KMS-11 (cell line): ENCODE measurements at regions not wholly inside any gene's neighbourhood (a gene's known extent, or its start where the extent isn't known, plus 50 kb on each side); places are given as distances from the start of the nearest gene placed in this dataset.

Experiments
- H2AFZ ChIP-seq: fragments of 200-600 bp; sonication (generic); 2 replicates; pipeline ENCODE4 v1.6.1; 2016; ENCODE audit warnings: antibody characterized with exemption, mixed run types, low read depth
- H3K27ac ChIP-seq: fragments of 200-600 bp; sonication (generic); 2 replicates; pipeline ENCODE4 v1.6.1; 2016; ENCODE audit warnings: mild to moderate bottlenecking, mixed run types
- H3K27me3 ChIP-seq: fragments of 200-600 bp; sonication (generic); 2 replicates; pipeline ENCODE4 v1.6.1; 2017; ENCODE audit warnings: mild to moderate bottlenecking, low read depth, mixed run types, moderate library complexity; ENCODE audit not compliant: insufficient read depth
- H3K36me3 ChIP-seq: fragments of 200-600 bp; sonication (generic); 2 replicates; pipeline ENCODE4 v1.6.1; 2017; ENCODE audit warnings: mild to moderate bottlenecking, mixed run types; ENCODE audit not compliant: insufficient read depth
- H3K4me1 ChIP-seq: fragments of 200-600 bp; sonication (generic); 2 replicates; pipeline ENCODE4 v1.6.1; 2016; ENCODE audit warnings: mild to moderate bottlenecking, low read depth, mixed run types; ENCODE audit not compliant: poor library complexity, severe bottlenecking
- H3K4me2 ChIP-seq: fragments of 200-600 bp; sonication (generic); 2 replicates; pipeline ENCODE4 v1.7.0; 2016; ENCODE audit warnings: mild to moderate bottlenecking, mixed run types
- H3K4me3 ChIP-seq: fragments of 200-600 bp; sonication (generic); IDR thresholded peaks from 2 replicates; pipeline ENCODE4 v1.6.1; 2017; ENCODE audit warnings: low read depth, low read length, mixed read lengths; ENCODE audit not compliant: insufficient read depth
- H3K79me2 ChIP-seq: fragments of 200-600 bp; sonication (generic); 2 replicates; pipeline ENCODE4 v1.6.1; 2016; ENCODE audit warnings: low read depth, mixed run types; ENCODE audit not compliant: insufficient read depth
- H3K9ac ChIP-seq: fragments of 200-600 bp; sonication (generic); 2 replicates; pipeline ENCODE4 v1.6.1; 2016; ENCODE audit warnings: mild to moderate bottlenecking, mixed run types
- H4K20me1 ChIP-seq: fragments of 200-600 bp; sonication (generic); 2 replicates; pipeline ENCODE4 v1.6.1; 2016; ENCODE audit warnings: mild to moderate bottlenecking, mixed run types; ENCODE audit not compliant: insufficient read depth
- TF ChIP-seq, protein P1 (sequence below): fragments of 200-600 bp; sonication (generic); conservative IDR thresholded peaks from 2 replicates; pipeline ENCODE4 v1.6.1; 2017; ENCODE audit warnings: low read depth, mild to moderate bottlenecking, antibody characterized with exemption, low read length, moderate library complexity, mixed read lengths

DNA sequence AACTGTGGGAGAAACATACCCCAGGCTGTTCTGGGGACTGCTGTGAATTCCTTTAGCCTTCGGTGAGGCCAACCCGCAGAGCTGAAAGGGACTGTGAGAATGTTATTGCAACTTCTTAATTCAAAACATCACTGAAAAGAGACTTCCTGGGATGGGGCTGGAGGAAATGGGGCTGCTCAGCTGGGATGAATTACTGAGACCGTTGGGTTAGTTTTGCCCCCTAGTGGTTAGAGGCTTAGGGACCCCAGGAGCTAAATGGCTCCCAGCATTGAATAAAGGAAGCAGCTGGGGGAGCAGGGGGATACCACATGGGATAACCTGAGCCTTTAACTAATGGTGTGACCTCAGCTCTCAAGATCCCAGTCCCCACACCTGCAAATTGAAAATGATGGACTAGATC lies 941.1 kb upstream of the FANCL start:
- Histone ChIP-seq H3K36me3 (no peaks in the 10 kb centered on the region), H4K20me1 (no peaks in the 10 kb centered on the region), H3K4me3 (no peak overlapping the region), H3K9ac (no peak overlapping the region), H2AFZ (no peak overlapping the region), H3K79me2 (no peaks in the 10 kb centered on the region), H3K4me2 (no peak overlapping the region), H3K4me1 (no peaks in the 10 kb centered on the region), H3K27ac (no peak overlapping the region), H3K27me3 (no peaks in the 10 kb centered on the region)
- TF ChIP-seq, protein P1, sequence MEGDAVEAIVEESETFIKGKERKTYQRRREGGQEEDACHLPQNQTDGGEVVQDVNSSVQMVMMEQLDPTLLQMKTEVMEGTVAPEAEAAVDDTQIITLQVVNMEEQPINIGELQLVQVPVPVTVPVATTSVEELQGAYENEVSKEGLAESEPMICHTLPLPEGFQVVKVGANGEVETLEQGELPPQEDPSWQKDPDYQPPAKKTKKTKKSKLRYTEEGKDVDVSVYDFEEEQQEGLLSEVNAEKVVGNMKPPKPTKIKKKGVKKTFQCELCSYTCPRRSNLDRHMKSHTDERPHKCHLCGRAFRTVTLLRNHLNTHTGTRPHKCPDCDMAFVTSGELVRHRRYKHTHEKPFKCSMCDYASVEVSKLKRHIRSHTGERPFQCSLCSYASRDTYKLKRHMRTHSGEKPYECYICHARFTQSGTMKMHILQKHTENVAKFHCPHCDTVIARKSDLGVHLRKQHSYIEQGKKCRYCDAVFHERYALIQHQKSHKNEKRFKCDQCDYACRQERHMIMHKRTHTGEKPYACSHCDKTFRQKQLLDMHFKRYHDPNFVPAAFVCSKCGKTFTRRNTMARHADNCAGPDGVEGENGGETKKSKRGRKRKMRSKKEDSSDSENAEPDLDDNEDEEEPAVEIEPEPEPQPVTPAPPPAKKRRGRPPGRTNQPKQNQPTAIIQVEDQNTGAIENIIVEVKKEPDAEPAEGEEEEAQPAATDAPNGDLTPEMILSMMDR = peak; percentile 62

DNA sequence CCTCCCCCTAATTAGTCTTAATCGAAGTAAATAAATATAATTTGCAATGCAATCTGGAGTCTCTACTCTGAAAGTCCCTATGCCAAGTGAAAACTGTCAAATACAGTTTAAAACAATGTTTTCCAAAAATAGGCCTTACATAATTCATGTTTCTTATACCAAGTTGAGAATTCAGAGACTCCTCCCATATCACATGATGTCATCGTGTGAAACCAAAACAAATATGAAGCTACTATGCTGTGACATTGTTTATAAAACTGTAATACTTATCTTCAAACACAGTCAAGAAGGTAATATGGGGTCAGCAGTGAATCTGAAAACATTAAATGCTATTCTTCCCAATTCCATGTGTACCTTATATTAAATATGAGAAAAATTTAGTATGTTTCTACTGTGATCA lies 940.2 kb upstream of the FANCL start:
- Histone ChIP-seq H3K9ac (no peak overlapping the region), H3K36me3 (no peaks in the 10 kb centered on the region)

DNA sequence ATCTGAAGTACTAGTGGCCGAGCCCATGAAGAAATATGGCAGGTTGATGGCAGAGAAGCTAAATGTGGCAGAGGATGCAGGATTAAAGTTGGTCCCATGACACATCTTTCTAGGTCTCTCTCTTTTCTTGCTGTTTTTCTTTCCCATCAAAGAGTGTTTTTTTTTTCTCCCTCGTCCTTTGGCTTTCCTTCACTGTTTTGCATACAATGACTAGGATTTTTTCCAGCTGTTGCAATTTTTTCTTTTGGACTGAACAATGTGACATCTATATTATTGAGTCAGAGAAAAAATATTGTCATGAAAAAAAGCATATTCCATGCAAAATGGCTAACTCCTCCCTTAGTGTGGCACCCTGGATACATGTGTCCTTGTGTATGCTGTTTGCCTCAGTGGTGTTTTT lies 939.5 kb upstream of the FANCL start:
- no peak overlapping the region for H3K4me2 ChIP-seq
- H2AFZ ChIP-seq = no peak overlapping the region
- H3K4me3 ChIP-seq = no peak overlapping the region
- H4K20me1 ChIP-seq = no peaks in the 10 kb centered on the region
- TF ChIP-seq, protein P1 = no peak
- no peaks in the 10 kb centered on the region for H3K27me3 ChIP-seq
- no peak overlapping the region for H3K9ac ChIP-seq
- no peaks in the 10 kb centered on the region for H3K79me2 ChIP-seq
- no peaks in the 10 kb centered on the region for H3K36me3 ChIP-seq
- no peak overlapping the region for H3K27ac ChIP-seq
- no peaks in the 10 kb centered on the region for H3K4me1 ChIP-seq

More for the DNA sequence above, 940.2 kb upstream of the FANCL start:
- no peaks in the 10 kb centered on the region for H4K20me1 ChIP-seq
- H2AFZ ChIP-seq = no peak overlapping the region
- TF ChIP-seq, protein P1 = no peak
- no peaks in the 10 kb centered on the region for H3K27me3 ChIP-seq
- H3K4me1 ChIP-seq = no peaks in the 10 kb centered on the region
- H3K27ac ChIP-seq = no peak overlapping the region
- no peaks in the 10 kb centered on the region for H3K79me2 ChIP-seq
- no peak overlapping the region for H3K4me3 ChIP-seq
- H3K4me2 ChIP-seq = no peak overlapping the region

DNA sequence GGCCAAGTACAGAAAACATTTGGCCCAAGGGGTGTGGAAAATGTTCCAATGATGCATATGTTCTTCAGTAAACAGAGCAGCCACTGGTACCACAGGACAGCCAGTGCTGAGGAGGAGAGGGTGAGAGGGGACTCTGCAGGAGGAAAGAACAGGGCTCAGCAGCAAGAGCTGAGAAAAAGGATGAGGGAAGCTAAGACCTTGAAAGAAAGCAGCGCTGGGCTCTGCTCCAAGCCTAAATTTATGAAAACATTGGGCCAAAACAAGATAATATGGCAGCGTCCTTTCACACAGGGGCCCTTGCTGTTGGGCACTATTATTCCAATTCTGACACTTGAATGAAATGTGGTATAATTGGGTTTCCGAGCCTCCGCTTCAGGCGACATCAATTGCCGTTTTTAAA lies 939.0 kb upstream of the FANCL start:
- Histone ChIP-seq H3K4me1 (no peaks in the 10 kb centered on the region), H3K79me2 (no peaks in the 10 kb centered on the region), H3K36me3 (no peaks in the 10 kb centered on the region), H3K27me3 (no peaks in the 10 kb centered on the region), H3K9ac (no peak overlapping the region), H2AFZ (no peak overlapping the region), H3K4me3 (no peak overlapping the region), H3K4me2 (no peak overlapping the region), H3K27ac (no peak overlapping the region), H4K20me1 (no peaks in the 10 kb centered on the region)
- TF ChIP-seq, protein P1 = no peak

DNA sequence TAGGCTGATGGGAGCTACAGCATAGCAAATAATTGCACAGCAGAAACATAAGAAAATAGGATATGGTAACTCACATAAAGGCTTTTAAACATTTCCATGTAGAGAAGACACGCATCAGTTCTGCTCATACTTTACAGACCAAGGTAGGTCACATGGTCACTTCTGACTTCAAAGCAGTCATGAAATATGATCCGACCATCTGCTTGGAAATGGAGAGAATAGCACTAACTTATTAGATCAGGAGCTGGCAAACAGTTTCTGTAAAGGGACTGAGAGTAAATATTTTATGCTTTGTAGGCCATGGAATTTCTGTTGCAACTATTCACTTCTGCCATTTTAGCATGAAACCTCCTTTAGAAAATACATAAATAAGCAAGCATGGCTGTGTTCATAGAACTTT lies 936.6 kb upstream of the FANCL start:
- no peak overlapping the region for H3K4me2 ChIP-seq
- no peaks in the 10 kb centered on the region for H3K4me1 ChIP-seq
- H3K9ac ChIP-seq = no peak overlapping the region
- H3K27ac ChIP-seq = no peak overlapping the region
- H4K20me1 ChIP-seq = no peaks in the 10 kb centered on the region
- no peak overlapping the region for H2AFZ ChIP-seq
- no peaks in the 10 kb centered on the region for H3K27me3 ChIP-seq
- no peaks in the 10 kb centered on the region for H3K79me2 ChIP-seq
- H3K4me3 ChIP-seq = no peak overlapping the region
- TF ChIP-seq, protein P1 = no peak
- H3K36me3 ChIP-seq = no peaks in the 10 kb centered on the region
